A673 (cell line): ENCODE measurements at regions not wholly inside any gene's neighbourhood (a gene's known extent, or its start where the extent isn't known, plus 50 kb on each side); places are given as distances from the start of the nearest gene placed in this dataset.

ENCODE experiments used
- BruUV-seq: library from RNA; stranded (reverse); fragments of 400-500 nt; replicated peaks from 2 replicates; lab custom pipeline; 2021; lab: Mats Ljungman, UMichigan
- CTCF ChIA-PET: fragments of 300-600 bp; sonication (Branson Sonifier 250); formaldehyde crosslinking; loops from one replicate; lab custom pipeline; 2022; ENCODE audit warnings: antibody characterized with exemption; lab: Charles Lee
- POLR2A ChIA-PET: fragments of 300-600 bp; sonication (Branson Sonifier 250); formaldehyde crosslinking; loops from one replicate; lab custom pipeline; 2022; ENCODE audit warnings: antibody characterized with exemption; ENCODE audit not compliant: low non-redundant PET; lab: Charles Lee
- DNase-seq: peaks from one replicate; pipeline ENCODE4 v3.0.0-alpha.2; 2015; ENCODE audit warnings: low spot score
- H3K27ac ChIP-seq: fragments of 200-600 bp; sonication (generic); 2 replicates; pipeline ENCODE4 v1.5.1; 2016; ENCODE audit warnings: mixed run types, low read depth, mild to moderate bottlenecking, mixed read lengths, antibody characterized with exemption, low read length; ENCODE audit not compliant: poor library complexity, severe bottlenecking
- H3K27me3 ChIP-seq: fragments of 200-600 bp; sonication (generic); replicated peaks from 2 replicates; pipeline ENCODE4 v1.6.1; 2017; ENCODE audit warnings: mixed run types, low read depth, mild to moderate bottlenecking, mixed read lengths, antibody characterized with exemption, low read length; ENCODE audit not compliant: insufficient read depth, poor library complexity
- H3K36me3 ChIP-seq: fragments of 200-600 bp; sonication (generic); 2 replicates; pipeline ENCODE4 v1.6.1; 2016; ENCODE audit warnings: mixed run types, mild to moderate bottlenecking, mixed read lengths, antibody characterized with exemption, low read length; ENCODE audit not compliant: insufficient read depth, poor library complexity, severe bottlenecking
- H3K4me1 ChIP-seq: fragments of 200-600 bp; sonication (generic); 2 replicates; pipeline ENCODE4 v1.6.1; 2017; ENCODE audit warnings: mixed run types, mild to moderate bottlenecking, mixed read lengths, antibody characterized with exemption, low read length; ENCODE audit not compliant: insufficient read depth, poor library complexity, severe bottlenecking
- H3K4me3 ChIP-seq: fragments of 200-600 bp; sonication (generic); 2 replicates; pipeline ENCODE4 v1.5.1; 2016; ENCODE audit warnings: low read depth, mixed run types, mild to moderate bottlenecking, mixed read lengths, low read length; ENCODE audit not compliant: poor library complexity, severe bottlenecking
- H3K9me3 ChIP-seq: fragments of 200-600 bp; sonication (generic); 2 replicates; pipeline ENCODE4 v1.6.1; 2016; ENCODE audit warnings: mixed run types, low read depth, mild to moderate bottlenecking, mixed read lengths, antibody characterized with exemption, low read length; ENCODE audit not compliant: poor library complexity, severe bottlenecking
- CTCF ChIP-seq: fragments of 300-800, 200-600 bp; sonication (generic); conservative IDR thresholded peaks from 2 replicates; pipeline ENCODE4 v1.5.1; 2017; ENCODE audit warnings: low read depth, mild to moderate bottlenecking, antibody characterized with exemption, low read length, moderate library complexity, mixed read lengths
- EZH2 ChIP-seq: fragments of 200-600 bp; sonication (generic); IDR thresholded peaks from 2 replicates; pipeline ENCODE4 v1.6.1; 2017; ENCODE audit warnings: borderline replicate concordance, low read depth, mild to moderate bottlenecking, mixed read lengths, antibody characterized with exemption, low read length; ENCODE audit not compliant: poor library complexity, severe bottlenecking
- intact Hi-C: fragments of 100-400 bp; cut with micrococcal nuclease; formaldehyde crosslinking; loops from one replicate; pipeline ENCODE4 v1.10.0; 2022; ENCODE audit not compliant: unreplicated experiment

DNA sequence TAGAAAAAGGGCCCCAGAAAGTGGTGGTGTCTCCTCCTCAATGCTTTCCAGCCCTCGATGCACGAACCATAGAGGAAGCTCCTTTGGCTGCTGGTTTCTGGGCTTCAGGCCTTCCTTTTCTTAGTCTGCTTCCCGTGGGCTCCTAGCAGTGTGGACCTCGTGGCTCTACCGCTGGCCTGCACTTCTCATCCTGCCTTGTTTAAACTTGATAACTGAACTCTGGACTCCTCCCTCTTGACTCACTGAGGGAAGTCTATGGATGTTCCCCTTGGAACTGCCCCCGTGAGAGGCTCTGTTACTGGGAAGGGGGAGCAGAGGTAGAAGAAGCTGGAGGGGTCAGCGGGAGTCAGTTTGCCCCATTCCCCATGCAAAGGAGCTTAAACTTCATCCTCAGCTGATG lies 75.3 kb upstream of the WDR26 start:
- H3K9me3 ChIP-seq: no peaks in the 10 kb centered on the region
- TF ChIP-seq CTCF: no peak
- TF ChIP-seq EZH2: no peak
- H3K4me1 ChIP-seq: peaks cover 25% of the 10 kb centered on the region
- intact Hi-C loops: loop anchor here (5.0 kb wide), 2 partner anchors 132 to 397 kb away; no protein-coding TSS in a partner anchor
- no peak overlapping the region for H3K27ac ChIP-seq
- no peak for DNase-seq
- no peaks in the 10 kb centered on the region for H3K36me3 ChIP-seq
- no peaks in the 10 kb centered on the region for H3K27me3 ChIP-seq
- no TSS peak for BruUV-seq
- H3K4me3 ChIP-seq: no peak overlapping the region
- ChIA-PET CTCF (interaction anchor here (0.5 kb wide), 1 partner anchor 173 kb away, joined by 3 read pairs; no protein-coding TSS in a partner anchor), POLR2A (interaction anchor here (0.6 kb wide), 1 partner anchor 16 kb away, joined by 3 read pairs; no protein-coding TSS in a partner anchor)

DNA sequence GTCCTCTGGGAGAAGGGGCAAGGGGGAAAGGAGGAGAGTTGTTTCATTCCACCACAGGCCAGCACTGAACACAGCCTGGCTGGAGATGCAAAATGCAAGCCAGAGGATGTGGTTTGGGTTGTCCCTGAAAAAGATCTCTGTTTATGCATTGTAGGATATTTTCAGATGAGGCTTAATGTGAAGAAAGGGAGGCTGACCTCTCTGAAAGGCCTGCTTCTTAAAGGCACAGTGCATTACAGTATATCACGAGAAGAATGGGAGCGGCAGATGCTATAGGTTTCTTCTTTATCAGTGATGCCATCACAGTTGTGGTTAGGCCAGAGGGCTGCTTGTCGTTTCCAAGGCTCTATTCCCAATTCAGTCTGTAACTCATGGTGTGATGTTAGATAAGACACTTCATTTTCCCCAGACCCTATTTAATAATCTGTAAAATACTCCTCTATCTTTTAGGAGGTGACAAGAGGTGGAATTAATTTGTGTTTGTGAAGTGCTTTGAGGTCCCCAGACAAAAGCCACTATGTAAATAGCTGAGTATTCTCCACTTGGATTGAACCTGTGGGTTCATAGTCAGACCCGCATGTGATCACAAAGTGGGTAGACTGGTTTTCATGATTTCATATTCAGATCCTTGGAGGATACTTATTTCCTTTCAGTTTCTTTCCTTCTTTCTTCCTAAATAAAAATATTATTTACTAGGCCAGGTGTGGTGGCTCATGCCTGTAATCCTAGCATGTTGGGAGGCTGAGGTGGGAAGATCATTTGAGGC lies 76.5 kb upstream of the WDR26 start:
- no peak for DNase-seq
- no peak overlapping the region for H3K4me3 ChIP-seq
- H3K27ac ChIP-seq: no peak overlapping the region
- ChIA-PET POLR2A (no interaction called here), CTCF (interaction anchor here (0.7 kb wide), 1 partner anchor 82 kb away, joined by 3 read pairs; no protein-coding TSS in a partner anchor)
- TF ChIP-seq CTCF (no peak), EZH2 (no peak)
- no peaks in the 10 kb centered on the region for H3K27me3 ChIP-seq
- intact Hi-C loops: no loop called here
- peaks cover 14% of the 10 kb centered on the region for H3K4me1 ChIP-seq
- no peaks in the 10 kb centered on the region for H3K9me3 ChIP-seq
- H3K36me3 ChIP-seq: no peaks in the 10 kb centered on the region
- BruUV-seq: no TSS peak

DNA sequence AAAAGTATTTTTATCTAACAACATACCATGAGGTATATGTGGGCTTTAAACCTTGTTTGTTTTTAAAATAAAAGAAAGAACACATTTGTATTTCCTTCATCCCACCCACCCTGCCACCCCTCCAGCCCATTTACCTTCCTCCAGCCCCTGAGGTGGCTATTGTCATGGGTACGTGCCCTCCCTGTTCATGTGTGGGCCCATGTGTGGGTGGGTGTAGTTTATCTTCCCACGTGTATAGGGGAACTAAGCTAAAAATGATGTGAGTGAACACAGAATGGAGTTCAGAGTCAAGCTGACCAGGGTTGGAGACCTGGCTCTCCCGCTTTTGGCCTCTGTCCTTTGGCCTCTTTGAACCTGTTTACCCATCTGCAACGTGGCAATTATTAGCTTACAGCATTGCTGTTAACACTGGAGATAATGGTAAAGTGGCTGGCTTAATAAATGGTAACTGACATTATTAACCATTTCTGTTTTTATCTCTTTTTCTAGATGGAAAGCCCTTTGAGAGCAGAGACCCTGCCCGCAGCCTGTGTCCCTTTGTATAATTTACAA lies 78.1 kb upstream of the WDR26 start:
- Histone ChIP-seq H3K9me3 (no peaks in the 10 kb centered on the region), H3K4me1 (peaks cover 4% of the 10 kb centered on the region), H3K4me3 (no peak overlapping the region), H3K36me3 (no peaks in the 10 kb centered on the region), H3K27ac (no peak overlapping the region), H3K27me3 (no peaks in the 10 kb centered on the region)
- intact Hi-C loops: loop anchor here (1.0 kb wide), 1 partner anchor 341 kb away; no protein-coding TSS in a partner anchor
- ChIA-PET CTCF (interaction anchor here (0.7 to 1.4 kb wide), 4 partner anchors 14 to 410 kb away, joined by 3 to 4 read pairs (median 4); no protein-coding TSS in a partner anchor), POLR2A (no interaction called here)
- DNase-seq: no peak
- TF ChIP-seq EZH2 (no peak), CTCF (no peak)
- no TSS peak for BruUV-seq
